Neuronal stem cell (in vitro differentiated cells): ENCODE measurements at regions not wholly inside any gene's neighbourhood (a gene's known extent, or its start where the extent isn't known, plus 50 kb on each side); places are given as distances from the start of the nearest gene placed in this dataset.
"Not testable (repeated sequence)": the region's sequence is repeated elsewhere in the genome, so short reads cannot be mapped to it uniquely, and the experiment has no call there.

ENCODE experiments used
- DNase-seq: peaks from one replicate; pipeline ENCODE4 v3.0.0-alpha.2; 2013; ENCODE audit warnings: low spot score
- H2AFZ ChIP-seq: one replicate; pipeline ENCODE4 v1.6.1; 2013; ENCODE audit warnings: mild to moderate bottlenecking, low read length, inconsistent platforms
- H2AK5ac ChIP-seq: 2 replicates; pipeline ENCODE4 v1.6.1; 2013; ENCODE audit warnings: low read depth, mild to moderate bottlenecking, inconsistent platforms, low read length, moderate library complexity, mixed read lengths
- H2BK120ac ChIP-seq: 2 replicates; pipeline ENCODE4 v1.6.1; 2013; ENCODE audit warnings: low read depth, mild to moderate bottlenecking, inconsistent platforms, low read length, moderate library complexity, mixed read lengths
- H2BK12ac ChIP-seq: one replicate; pipeline ENCODE4 v1.6.1; 2013; ENCODE audit warnings: low read length, inconsistent platforms
- H2BK15ac ChIP-seq: 2 replicates; pipeline ENCODE4 v1.6.1; 2013; ENCODE audit warnings: mild to moderate bottlenecking, low read length, inconsistent platforms, mixed read lengths
- H2BK5ac ChIP-seq: one replicate; pipeline ENCODE4 v1.6.1; 2013; ENCODE audit warnings: inconsistent platforms, mild to moderate bottlenecking, low read length, moderate library complexity
- H3K14ac ChIP-seq: one replicate; pipeline ENCODE4 v1.6.1; 2013; ENCODE audit warnings: low read length, inconsistent platforms
- H3K18ac ChIP-seq: 2 replicates; pipeline ENCODE4 v1.6.1; 2013; ENCODE audit warnings: low read length, inconsistent platforms
- H3K23ac ChIP-seq: 2 replicates; pipeline ENCODE4 v1.6.1; 2013; ENCODE audit warnings: low read depth, mild to moderate bottlenecking, mixed read lengths, low read length, inconsistent platforms; ENCODE audit not compliant: poor library complexity
- H3K27ac ChIP-seq: replicated peaks from 3 replicates; pipeline ENCODE4 v1.5.1; 2013; ENCODE audit warnings: low read length, inconsistent platforms
- H3K27me3 ChIP-seq, 3 experiments: 2 replicates each; pipeline ENCODE4 v1.6.1; 2013; ENCODE audit warnings: low read length in 3 of 3, mild to moderate bottlenecking in 2 of 3, inconsistent platforms in 1 of 3, low read depth in 1 of 3, mixed read lengths in 1 of 3, moderate library complexity in 1 of 3; ENCODE audit not compliant: control insufficient read depth in 3 of 3, insufficient read depth in 3 of 3
- H3K36me3 ChIP-seq, 2 donors: replicated peaks in 1 of 2; 2 replicates each; pipeline ENCODE4 v1.6.1; 2013; ENCODE audit warnings: low read length in 2 of 2; ENCODE audit not compliant: control insufficient read depth in 2 of 2, insufficient read depth in 2 of 2
- H3K4ac ChIP-seq: 2 replicates; pipeline ENCODE4 v1.6.1; 2013; ENCODE audit warnings: inconsistent platforms, mild to moderate bottlenecking, low read length, moderate library complexity
- H3K4me1 ChIP-seq, 2 donors: 1 replicate in 1 of 2; 2 replicates in 1 of 2; pipeline ENCODE4 v1.6.1; 2013; ENCODE audit warnings: low read length in 2 of 2, low read depth in 1 of 2; ENCODE audit not compliant: control insufficient read depth in 2 of 2, insufficient read depth in 1 of 2
- H3K4me2 ChIP-seq: one replicate; pipeline ENCODE4 v1.6.1; 2013; ENCODE audit warnings: mild to moderate bottlenecking, low read length, inconsistent platforms; ENCODE audit not compliant: insufficient read depth, poor library complexity, severe bottlenecking
- H3K4me3 ChIP-seq, 2 donors: 2 replicates each; pipeline ENCODE4 v1.5.1; 2013; ENCODE audit warnings: low read length in 2 of 2, mild to moderate bottlenecking in 2 of 2, inconsistent platforms in 1 of 2, moderate library complexity in 1 of 2
- H3K79me1 ChIP-seq: one replicate; pipeline ENCODE4 v1.6.1; 2013; ENCODE audit warnings: low read depth, mild to moderate bottlenecking, inconsistent platforms, low read length, moderate library complexity
- H3K9ac ChIP-seq: one replicate; pipeline ENCODE4 v1.6.1; 2013; ENCODE audit warnings: mild to moderate bottlenecking, low read depth, low read length, inconsistent platforms; ENCODE audit not compliant: poor library complexity
- H3K9me3 ChIP-seq, 2 donors: replicated peaks in 1 of 2; 2 replicates each; pipeline versions ENCODE3 to v1.6.1; 2013; ENCODE audit warnings: low read length in 2 of 2, mild to moderate bottlenecking in 2 of 2, inconsistent platforms in 1 of 2, low read depth in 1 of 2, mixed read lengths in 1 of 2, moderate library complexity in 1 of 2; ENCODE audit not compliant: control insufficient read depth in 2 of 2, insufficient read depth in 1 of 2
- H4K8ac ChIP-seq: one replicate; pipeline ENCODE4 v1.6.1; 2013; ENCODE audit warnings: low read depth, mild to moderate bottlenecking, inconsistent platforms, low read length, moderate library complexity
- H4K91ac ChIP-seq: one replicate; pipeline ENCODE4 v1.6.1; 2013; ENCODE audit warnings: low read length, low read depth, mild to moderate bottlenecking, inconsistent platforms; ENCODE audit not compliant: poor library complexity
- WGBS, 2 donors: extraction: QIAGEN DNeasy Blood & Tissue Kit; methylation state at CpG; one replicate each; pipeline ENCODE4 v1.1.7; 2013; ENCODE audit warnings: missing lambda C conversion rate in 2 of 2, mixed read lengths in 1 of 2; ENCODE audit not compliant: insufficient read length in 2 of 2, insufficient replicate concordance in 1 of 2; ENCODE audit errors: extremely low coverage in 2 of 2; 5-methylcytosine and 5-hydroxymethylcytosine counted together

DNA sequence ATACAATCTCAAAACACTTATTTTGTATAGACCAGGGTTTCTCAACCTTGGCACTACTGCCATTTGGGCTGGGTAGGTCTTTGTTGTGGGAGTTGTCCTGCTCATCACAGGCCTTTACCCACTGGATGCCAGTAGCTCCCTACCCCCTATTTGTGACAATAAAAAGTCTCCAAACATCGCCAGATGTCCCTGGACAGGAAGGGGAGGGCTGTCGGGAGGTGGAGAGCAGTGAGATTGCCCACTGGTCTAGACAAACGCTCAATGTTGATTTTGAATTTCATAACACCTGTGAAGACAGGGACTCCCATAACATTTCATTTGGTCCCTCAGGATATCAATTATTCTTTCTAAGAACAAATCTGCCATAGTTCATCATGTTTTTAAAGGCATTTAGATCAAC, 151.7 kb upstream of the PTPRG start:
- Histone ChIP-seq H2BK15ac (no peak overlapping the region), H3K4me3 (no peak overlapping the region), H2AFZ (no peak overlapping the region), H3K4me1 (no peaks in the 10 kb centered on the region), H3K4me2 (no peak overlapping the region), H3K9ac (no peak overlapping the region), H2BK120ac (no peak overlapping the region), H3K36me3 (no peaks in the 10 kb centered on the region), H4K8ac (no peak overlapping the region), H3K79me1 (no peaks in the 10 kb centered on the region), H3K23ac (no peak overlapping the region), H2AK5ac (no peak overlapping the region), H3K9me3 (no peaks in the 10 kb centered on the region), H3K27me3 (peaks cover 0 to 3% (median 0%) of the 10 kb centered on the region in 3 experiments), H3K14ac (no peak overlapping the region), H2BK5ac (no peak overlapping the region), H4K91ac (no peak overlapping the region), H3K18ac (no peak overlapping the region), H3K27ac (no peak overlapping the region), H2BK12ac (no peak overlapping the region), H3K4ac (no peak overlapping the region)
- DNase-seq = no peak
- WGBS, 2 donors = no CpG with 5 or more reads among the region's 3 CpGs

DNA sequence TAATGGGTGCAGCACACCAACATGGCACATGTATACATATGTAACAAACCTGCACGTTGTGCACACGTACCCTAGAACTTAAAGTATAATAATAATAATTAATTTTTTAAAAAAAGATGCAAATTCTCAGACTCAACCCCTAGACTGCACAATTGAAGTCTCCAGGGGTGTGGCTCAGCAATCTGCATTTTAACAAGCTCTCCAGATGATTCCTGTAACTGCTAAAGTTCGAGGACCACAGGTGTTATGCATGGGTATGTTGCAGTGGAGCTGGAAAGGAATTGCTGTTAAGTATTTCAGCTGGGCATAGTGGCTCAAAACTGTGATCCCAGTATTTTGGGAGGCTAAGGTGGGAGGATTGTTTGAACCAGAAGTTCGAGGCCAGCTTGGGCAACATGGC, 151.0 kb upstream of the PTPRG start:
- not testable (repeated sequence) for H3K4ac ChIP-seq, H2BK12ac ChIP-seq, H3K4me3 ChIP-seq, H4K91ac ChIP-seq, H3K9ac ChIP-seq, H3K27me3 ChIP-seq, H3K79me1 ChIP-seq, H3K4me1 ChIP-seq, H3K27ac ChIP-seq, H3K4me2 ChIP-seq, H3K36me3 ChIP-seq, H3K23ac ChIP-seq, H2AFZ ChIP-seq, H2AK5ac ChIP-seq, H2BK120ac ChIP-seq, H4K8ac ChIP-seq, H3K14ac ChIP-seq, H2BK15ac ChIP-seq, H2BK5ac ChIP-seq, H3K9me3 ChIP-seq, DNase-seq, H3K18ac ChIP-seq
- no CpG with 5 or more reads among the region's 4 CpGs for WGBS, 2 donors

DNA sequence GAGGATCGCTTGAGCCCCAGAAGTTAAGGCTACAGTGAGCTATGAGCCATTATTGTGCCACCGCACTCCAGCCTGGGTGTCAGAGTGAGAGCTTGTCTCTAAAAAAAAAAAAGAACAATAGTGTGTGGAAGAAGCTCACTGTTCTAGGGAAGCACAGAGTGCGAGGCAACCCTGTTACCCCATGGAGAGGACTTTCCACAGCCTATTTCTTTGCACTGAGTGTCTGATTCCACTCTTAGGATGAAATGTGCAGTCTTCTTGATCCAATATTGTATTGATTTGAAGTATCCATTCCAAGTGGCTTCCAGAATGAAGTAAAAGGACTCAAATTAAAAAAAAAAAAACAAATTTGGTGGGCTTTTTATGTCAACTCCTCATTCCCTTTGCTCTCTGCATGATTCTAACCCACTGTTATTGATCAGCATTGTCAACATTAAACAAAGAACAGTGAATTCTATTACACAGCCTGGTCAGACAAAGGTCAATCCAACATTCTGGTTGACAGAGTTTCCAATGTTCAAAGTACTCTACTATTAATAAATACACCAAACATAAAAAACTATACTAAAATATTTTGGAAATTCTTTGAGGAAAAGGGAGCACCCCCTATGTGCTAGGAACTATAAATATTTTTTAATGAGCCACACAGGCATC, 150.2 kb upstream of the PTPRG start:
- H3K18ac ChIP-seq = no peak overlapping the region
- H3K14ac ChIP-seq = no peak overlapping the region
- H3K36me3 ChIP-seq = no peaks in the 10 kb centered on the region
- H3K23ac ChIP-seq = no peak overlapping the region
- no peak overlapping the region for H3K4ac ChIP-seq
- H3K4me2 ChIP-seq = no peak overlapping the region
- no peak overlapping the region for H3K4me3 ChIP-seq
- H3K27me3 ChIP-seq = peaks cover 0 to 8% (median 0%) of the 10 kb centered on the region in 3 experiments
- H2BK15ac ChIP-seq = no peak overlapping the region
- H4K91ac ChIP-seq = no peak overlapping the region
- no peak overlapping the region for H3K27ac ChIP-seq
- H3K79me1 ChIP-seq = no peaks in the 10 kb centered on the region
- H2BK12ac ChIP-seq = no peak overlapping the region
- no peak overlapping the region for H2BK120ac ChIP-seq
- no peaks in the 10 kb centered on the region for H3K4me1 ChIP-seq
- WGBS, 2 donors = no CpG with 5 or more reads among the region's 3 CpGs
- H3K9ac ChIP-seq = no peak overlapping the region
- DNase-seq = no peak
- no peak overlapping the region for H2AK5ac ChIP-seq
- H2AFZ ChIP-seq = no peak overlapping the region
- no peak overlapping the region for H4K8ac ChIP-seq
- no peaks in the 10 kb centered on the region for H3K9me3 ChIP-seq
- H2BK5ac ChIP-seq = no peak overlapping the region

DNA sequence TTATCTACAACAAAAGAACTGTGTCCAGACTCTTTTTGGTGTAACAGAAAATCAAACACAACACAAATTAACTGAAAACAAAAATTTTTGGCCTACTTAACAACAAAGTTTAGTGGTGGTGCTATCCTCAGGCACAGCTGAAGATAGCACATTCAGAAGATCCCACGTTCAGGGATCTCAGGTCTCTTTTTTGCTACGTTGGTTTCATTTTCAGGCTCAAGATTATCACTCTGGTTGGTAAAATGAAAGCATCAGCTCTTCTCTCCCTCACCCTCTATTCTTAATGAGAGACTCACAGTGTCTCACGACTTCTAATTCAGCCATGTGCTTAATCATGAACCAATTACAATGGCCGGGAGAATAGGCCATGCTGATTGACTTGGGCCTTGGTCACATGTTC, 146.9 kb upstream of the PTPRG start:
- H3K4ac ChIP-seq = no peak overlapping the region
- H4K91ac ChIP-seq = no peak overlapping the region
- H3K27ac ChIP-seq = no peak overlapping the region
- no peak overlapping the region for H3K4me2 ChIP-seq
- WGBS, 2 donors = no CpG with 5 or more reads among the region's 4 CpGs
- no peak overlapping the region for H2BK15ac ChIP-seq
- H4K8ac ChIP-seq = no peak overlapping the region
- no peaks in the 10 kb centered on the region for H3K36me3 ChIP-seq
- H3K27me3 ChIP-seq = peaks cover 0 to 9% (median 0%) of the 10 kb centered on the region in 3 experiments
- H3K79me1 ChIP-seq = no peaks in the 10 kb centered on the region
- no peak overlapping the region for H2BK120ac ChIP-seq
- H2AK5ac ChIP-seq = no peak overlapping the region
- no peak overlapping the region for H3K4me3 ChIP-seq
- H3K9ac ChIP-seq = no peak overlapping the region
- no peak overlapping the region for H3K23ac ChIP-seq
- no peak overlapping the region for H2AFZ ChIP-seq
- no peak overlapping the region for H2BK12ac ChIP-seq
- DNase-seq = no peak
- H2BK5ac ChIP-seq = no peak overlapping the region
- no peak overlapping the region for H3K14ac ChIP-seq
- H3K9me3 ChIP-seq = no peaks in the 10 kb centered on the region
- no peaks in the 10 kb centered on the region for H3K4me1 ChIP-seq
- no peak overlapping the region for H3K18ac ChIP-seq
